Astrocyte of the cerebellum (primary cell): ENCODE measurements at regions not wholly inside any gene's neighbourhood (a gene's known extent, or its start where the extent isn't known, plus 50 kb on each side); places are given as distances from the start of the nearest gene placed in this dataset.

ENCODE experiments used
- DNase-seq: peaks from one replicate; pipeline ENCODE4 v3.0.0-alpha.2; 2011; ENCODE audit warnings: low read depth
- H3K4me3 ChIP-seq: 2 replicates; pipeline ENCODE4 v1.5.1; 2011; ENCODE audit warnings: mild to moderate bottlenecking, low read depth, low read length, moderate library complexity
- CTCF ChIP-seq: IDR thresholded peaks from 2 replicates; pipeline ENCODE4 v1.5.1; 2012; ENCODE audit warnings: low read length, low read depth, moderate library complexity, mild to moderate bottlenecking; ENCODE audit errors: missing control alignments
- in situ Hi-C: cut with HindIII; loops from 2 replicates; pipeline ENCODE4 v1.10.0; 2017; ENCODE audit warnings: low sequenced_read_pairs

- peak; percentile 60 for DNase-seq
- no peak for TF ChIP-seq CTCF
- no peak overlapping the region for H3K4me3 ChIP-seq
- in situ Hi-C loops = no loop called here
Observed at GRCh38 chr1:82392513-82392912, 591.8 kb downstream of the ADGRL2 start.

DNA sequence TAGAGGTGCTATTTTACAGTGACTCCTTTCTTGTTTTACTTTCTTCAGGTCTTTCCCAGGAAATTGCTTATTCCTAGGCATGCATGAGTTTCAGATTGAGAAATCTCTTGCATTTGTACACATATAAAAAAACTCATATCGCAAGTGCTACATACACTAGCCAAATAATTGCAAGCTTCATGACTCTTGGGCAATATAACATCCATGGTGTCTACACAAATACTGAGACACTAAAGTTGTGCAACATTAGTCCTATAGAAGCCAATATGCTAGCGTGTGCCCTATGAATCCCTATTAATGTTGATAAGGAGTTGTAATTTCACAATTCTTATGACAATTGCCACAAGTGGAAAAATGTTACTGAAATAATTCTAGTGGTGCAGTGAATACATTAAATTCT lies 591.0 kb downstream of the ADGRL2 start:
- TF ChIP-seq CTCF = no peak
- no peak for DNase-seq
- no peak overlapping the region for H3K4me3 ChIP-seq
- in situ Hi-C loops = no loop called here

GRCh38 chr1:82390627-82391026 lies 589.9 kb downstream of the ADGRL2 start:
- peak; percentile 6 for DNase-seq
- in situ Hi-C loops = no loop called here
- no peak for TF ChIP-seq CTCF
- H3K4me3 ChIP-seq = no peak overlapping the region

DNA sequence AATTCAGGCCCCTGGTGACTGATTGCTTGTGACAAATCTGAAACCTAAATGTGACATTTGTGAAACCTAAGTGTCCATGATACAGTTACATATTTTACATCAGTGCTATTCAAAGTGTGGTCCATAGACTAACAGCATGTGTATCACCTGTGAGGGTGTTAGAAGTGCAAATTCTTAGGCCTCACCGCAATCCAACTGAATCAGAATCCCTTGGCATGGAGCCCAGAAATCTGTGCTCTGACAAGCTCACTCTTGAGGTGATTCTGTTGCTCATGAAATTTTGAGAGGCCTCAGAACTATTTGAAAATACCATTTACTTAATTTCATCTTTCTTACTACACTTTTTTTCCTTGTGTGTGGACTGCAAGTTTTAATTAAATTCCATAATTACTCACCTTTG lies 587.9 kb downstream of the ADGRL2 start:
- H3K4me3 ChIP-seq = no peak overlapping the region
- in situ Hi-C loops = no loop called here
- DNase-seq = peak; percentile 79
- no peak for TF ChIP-seq CTCF

DNA sequence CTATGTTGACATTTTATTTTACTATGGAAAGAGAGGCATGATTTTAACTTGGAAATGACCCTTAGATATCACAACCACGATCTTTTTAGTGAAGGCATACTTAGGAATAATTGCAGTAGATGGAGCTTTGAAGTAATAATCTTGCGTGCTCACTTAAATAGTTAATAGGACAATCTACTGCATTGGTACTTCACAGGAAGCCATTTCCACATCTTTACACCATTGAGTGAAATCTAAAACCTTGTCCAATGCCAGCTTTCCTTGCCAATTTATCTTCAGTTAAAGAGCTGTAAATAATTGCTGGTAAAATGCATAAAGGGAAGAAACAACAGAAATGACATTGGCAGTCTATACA lies 586.3 kb downstream of the ADGRL2 start:
- DNase-seq = no peak
- TF ChIP-seq CTCF = no peak
- in situ Hi-C loops = no loop called here
- no peak overlapping the region for H3K4me3 ChIP-seq

GRCh38 chr1:82386365-82387011 lies 585.8 kb downstream of the ADGRL2 start:
- no peak for DNase-seq
- no peak overlapping the region for H3K4me3 ChIP-seq
- TF ChIP-seq CTCF = no peak
- in situ Hi-C loops = no loop called here
